Natural killer cell (primary cell): ENCODE measurements at regions not wholly inside any gene's neighbourhood (a gene's known extent, or its start where the extent isn't known, plus 50 kb on each side); places are given as distances from the start of the nearest gene placed in this dataset.

Experiments
- ATAC-seq, 3 donors: fragments of 150-1000 bp in 2 of 3; fragments of 200-7000 bp in 1 of 3; cut with Tn5 transposase; 1 replicate in 1 of 3; 2 replicates in 2 of 3; pipeline ENCODE4 v1.10.0; 2021; ENCODE audit warnings: mild to moderate bottlenecking in 2 of 3, moderate library complexity in 2 of 3
- DNase-seq, 2 donors: peaks; one replicate each; pipeline versions ENCODE4 v3.0.0 to v3.0.0-alpha.2; 2013 to 2021; ENCODE audit warnings: mixed read lengths in 1 of 2
- H3K27ac ChIP-seq: one replicate; pipeline ENCODE4 v1.5.1; 2013; ENCODE audit warnings: mild to moderate bottlenecking, low read length
- H3K27me3 ChIP-seq: one replicate; pipeline ENCODE4 v1.6.1; 2013; ENCODE audit warnings: low read length; ENCODE audit not compliant: control insufficient read depth, insufficient read depth
- H3K36me3 ChIP-seq: one replicate; pipeline ENCODE4 v1.6.1; 2013; ENCODE audit warnings: low read length; ENCODE audit not compliant: control insufficient read depth, insufficient read depth
- H3K4me1 ChIP-seq: one replicate; pipeline ENCODE4 v1.6.1; 2013; ENCODE audit warnings: low read length; ENCODE audit not compliant: control insufficient read depth, insufficient read depth
- H3K4me3 ChIP-seq: one replicate; pipeline ENCODE4 v1.5.1; 2013; ENCODE audit warnings: low read length
- H3K9me3 ChIP-seq: one replicate; pipeline ENCODE4 v1.6.1; 2013; ENCODE audit warnings: low read length; ENCODE audit not compliant: control insufficient read depth, insufficient read depth
- H3K27ac Mint-ChIP-seq, 2 donors: one replicate each; pipeline ENCODE4 v1.8.0; 2022; ENCODE audit warnings: mild to moderate bottlenecking in 2 of 2, mixed read lengths in 2 of 2, moderate library complexity in 1 of 2
- H3K27me3 Mint-ChIP-seq, 2 donors: one replicate each; pipeline ENCODE4 v1.8.0; 2022; ENCODE audit warnings: low read depth in 2 of 2, mixed read lengths in 2 of 2
- H3K36me3 Mint-ChIP-seq: one replicate; pipeline ENCODE4 v1.8.0; 2022; ENCODE audit warnings: mixed read lengths
- H3K4me1 Mint-ChIP-seq, 2 donors: one replicate each; pipeline ENCODE4 v1.8.0; 2022; ENCODE audit warnings: mixed read lengths in 2 of 2
- H3K4me3 Mint-ChIP-seq: one replicate; pipeline ENCODE4 v1.8.0; 2022; ENCODE audit warnings: mild to moderate bottlenecking, moderate library complexity, mixed read lengths
- H3K9me3 Mint-ChIP-seq, 2 donors: one replicate each; pipeline ENCODE4 v1.8.0; 2022; ENCODE audit warnings: mixed read lengths in 2 of 2
- WGBS: methylation state at CpG from one replicate; pipeline ENCODE4 v1.1.7; 2013; ENCODE audit warnings: missing lambda C conversion rate; ENCODE audit not compliant: insufficient coverage; 5-methylcytosine and 5-hydroxymethylcytosine counted together
- intact Hi-C: fragments of 100-400 bp; cut with micrococcal nuclease; formaldehyde crosslinking; loops from one replicate; pipeline ENCODE4 v1.14.2; 2022
- TF ChIP-seq, protein P1 (sequence below): fragments of 200-600 bp; IDR thresholded peaks from one replicate; pipeline ENCODE4 v1.8.0; 2022; ENCODE audit warnings: antibody characterized with exemption

DNA sequence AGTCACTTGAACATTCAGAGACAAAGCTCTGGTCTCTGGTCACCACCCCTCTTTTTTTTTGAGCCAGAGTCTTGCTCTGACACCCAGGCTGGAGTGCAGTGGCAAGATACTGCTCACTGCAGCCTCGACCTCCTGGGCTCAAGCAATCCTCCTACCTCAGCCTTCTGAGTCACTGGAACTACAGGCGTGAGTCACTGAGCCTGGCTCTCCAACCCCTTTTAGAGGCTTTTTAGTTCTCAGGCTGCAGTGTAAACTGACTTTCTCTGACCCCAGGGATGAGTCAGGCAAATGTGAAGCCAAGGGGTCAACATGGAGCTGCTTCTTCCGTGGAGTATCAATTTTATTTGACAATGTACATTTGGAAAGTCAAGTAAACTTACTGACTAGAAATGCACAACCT is 229.2 kb downstream of the PTTG2 start:
- ATAC-seq (no peak), DNase-seq (no peak)
- no peaks in the 10 kb centered on the region for H3K9me3 Mint-ChIP-seq
- intact Hi-C loops = no loop called here
- H3K4me1 Mint-ChIP-seq = no peaks in the 10 kb centered on the region
- Histone ChIP-seq H3K4me1 (no peaks in the 10 kb centered on the region), H3K27me3 (no peaks in the 10 kb centered on the region), H3K27ac (no peak overlapping the region), H3K36me3 (no peaks in the 10 kb centered on the region), H3K4me3 (no peak overlapping the region), H3K9me3 (no peaks in the 10 kb centered on the region)
- WGBS = 83% methylated on average over 3 of the region's 3 CpGs
- peaks cover 0 to 4% of the 10 kb centered on the region in 2 donors for H3K27me3 Mint-ChIP-seq
- H3K36me3 Mint-ChIP-seq = no peaks in the 10 kb centered on the region
- TF ChIP-seq, protein P1, sequence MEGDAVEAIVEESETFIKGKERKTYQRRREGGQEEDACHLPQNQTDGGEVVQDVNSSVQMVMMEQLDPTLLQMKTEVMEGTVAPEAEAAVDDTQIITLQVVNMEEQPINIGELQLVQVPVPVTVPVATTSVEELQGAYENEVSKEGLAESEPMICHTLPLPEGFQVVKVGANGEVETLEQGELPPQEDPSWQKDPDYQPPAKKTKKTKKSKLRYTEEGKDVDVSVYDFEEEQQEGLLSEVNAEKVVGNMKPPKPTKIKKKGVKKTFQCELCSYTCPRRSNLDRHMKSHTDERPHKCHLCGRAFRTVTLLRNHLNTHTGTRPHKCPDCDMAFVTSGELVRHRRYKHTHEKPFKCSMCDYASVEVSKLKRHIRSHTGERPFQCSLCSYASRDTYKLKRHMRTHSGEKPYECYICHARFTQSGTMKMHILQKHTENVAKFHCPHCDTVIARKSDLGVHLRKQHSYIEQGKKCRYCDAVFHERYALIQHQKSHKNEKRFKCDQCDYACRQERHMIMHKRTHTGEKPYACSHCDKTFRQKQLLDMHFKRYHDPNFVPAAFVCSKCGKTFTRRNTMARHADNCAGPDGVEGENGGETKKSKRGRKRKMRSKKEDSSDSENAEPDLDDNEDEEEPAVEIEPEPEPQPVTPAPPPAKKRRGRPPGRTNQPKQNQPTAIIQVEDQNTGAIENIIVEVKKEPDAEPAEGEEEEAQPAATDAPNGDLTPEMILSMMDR = no peak
- H3K27ac Mint-ChIP-seq = no peak overlapping the region
- no peak overlapping the region for H3K4me3 Mint-ChIP-seq

DNA sequence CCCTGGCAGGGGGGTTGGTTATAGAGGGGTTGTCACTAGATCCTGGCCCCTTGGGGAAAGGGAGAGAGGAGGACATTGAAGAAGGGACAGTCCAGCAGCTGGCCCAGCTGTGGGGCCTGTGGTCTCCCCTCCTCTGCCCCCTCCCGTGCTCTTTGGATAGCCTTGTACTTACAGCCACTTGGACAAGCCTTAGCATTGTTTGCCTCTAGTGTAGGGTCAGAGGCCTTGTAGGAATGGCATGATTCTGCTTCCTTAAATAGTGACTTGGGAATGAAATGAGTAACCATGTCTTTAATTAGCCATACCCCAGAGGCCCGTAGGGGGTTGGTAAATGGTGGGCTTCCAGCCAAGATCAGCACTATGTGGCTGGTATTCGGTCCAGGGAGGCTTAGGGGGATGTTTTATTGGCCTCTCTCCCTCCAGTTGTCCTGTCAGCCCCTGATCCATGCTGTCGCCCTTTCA is 230.6 kb downstream of the PTTG2 start:
- no peak overlapping the region for H3K27ac ChIP-seq
- TF ChIP-seq, protein P1 = no peak
- intact Hi-C loops = no loop called here
- ATAC-seq (no peak), DNase-seq (no peak)
- peaks cover 0 to 8% of the 10 kb centered on the region in 2 donors for H3K27me3 Mint-ChIP-seq
- no peaks in the 10 kb centered on the region for H3K36me3 ChIP-seq
- H3K4me1 ChIP-seq = no peaks in the 10 kb centered on the region
- H3K4me3 Mint-ChIP-seq = no peak overlapping the region
- no peaks in the 10 kb centered on the region for H3K9me3 Mint-ChIP-seq
- no peaks in the 10 kb centered on the region for H3K4me1 Mint-ChIP-seq
- no peaks in the 10 kb centered on the region for H3K27me3 ChIP-seq
- WGBS = 83% methylated on average over 4 of the region's 4 CpGs
- H3K27ac Mint-ChIP-seq = no peak overlapping the region
- H3K4me3 ChIP-seq = no peak overlapping the region
- no peaks in the 10 kb centered on the region for H3K9me3 ChIP-seq
- no peaks in the 10 kb centered on the region for H3K36me3 Mint-ChIP-seq

DNA sequence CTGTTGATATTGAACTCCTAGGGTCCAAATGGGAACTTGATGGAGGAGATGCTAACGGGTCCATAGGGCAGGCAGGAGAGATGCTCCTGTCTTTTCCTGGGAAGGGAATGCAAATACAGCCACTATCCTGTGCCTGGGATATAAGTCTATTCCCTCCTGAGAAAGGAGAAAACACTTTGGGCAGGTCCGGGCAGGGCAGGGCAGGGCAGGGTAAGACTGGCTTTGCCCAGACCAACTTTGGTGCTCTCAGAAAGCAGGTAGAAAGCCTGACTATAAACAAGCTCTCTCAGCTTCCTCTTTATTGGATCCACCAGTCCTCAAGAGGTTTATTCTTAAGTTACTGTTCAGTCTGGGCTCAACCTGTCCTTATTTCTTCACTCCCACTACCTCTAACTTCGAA is 232.3 kb downstream of the PTTG2 start:
- no peaks in the 10 kb centered on the region for H3K9me3 ChIP-seq
- H3K36me3 ChIP-seq = no peaks in the 10 kb centered on the region
- no peak overlapping the region for H3K27ac ChIP-seq
- Mint-ChIP-seq H3K27me3 (peaks cover 0 to 8% of the 10 kb centered on the region in 2 donors), H3K9me3 (no peaks in the 10 kb centered on the region), H3K4me3 (no peak overlapping the region), H3K27ac (no peak overlapping the region), H3K36me3 (no peaks in the 10 kb centered on the region), H3K4me1 (no peaks in the 10 kb centered on the region)
- no peak overlapping the region for H3K4me3 ChIP-seq
- intact Hi-C loops = no loop called here
- no peaks in the 10 kb centered on the region for H3K27me3 ChIP-seq
- DNase-seq (no peak), ATAC-seq (no peak)
- H3K4me1 ChIP-seq = no peaks in the 10 kb centered on the region
- WGBS = 87% methylated on average over 2 of the region's 3 CpGs
- TF ChIP-seq, protein P1 = no peak

DNA sequence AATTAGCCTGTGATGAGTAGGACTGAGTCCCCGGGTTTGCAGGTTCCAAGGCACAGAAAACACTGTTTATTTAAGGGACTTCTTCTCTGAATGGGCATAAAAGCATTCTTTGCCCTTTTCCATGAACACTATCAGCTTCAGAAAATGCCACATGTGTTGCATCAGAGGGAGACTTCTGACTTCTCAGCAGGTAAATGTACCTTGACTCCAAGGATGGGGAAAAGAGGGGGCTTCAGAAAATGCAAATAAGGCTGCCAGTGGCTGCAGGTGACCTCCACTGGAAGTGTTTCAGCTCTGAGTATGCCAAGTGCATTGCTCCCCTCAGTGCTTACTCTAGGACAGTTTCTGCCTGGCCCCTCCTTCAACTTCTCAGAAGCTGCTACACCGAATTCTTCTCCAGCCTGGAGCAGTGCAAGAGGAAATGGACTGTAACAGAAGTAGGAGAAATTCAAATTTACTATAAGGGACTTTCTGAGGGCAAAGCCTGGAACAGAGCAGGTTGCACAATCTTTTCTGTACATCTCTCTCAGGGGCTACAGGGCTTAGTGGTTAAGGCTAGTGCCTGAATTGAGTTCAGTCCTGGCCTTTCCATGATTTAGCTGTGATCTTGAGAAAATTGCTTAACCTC is 233.2 kb downstream of the PTTG2 start:
- DNase-seq = no peak
- H3K4me3 ChIP-seq = no peak overlapping the region
- intact Hi-C loops = no loop called here
- WGBS = 88% methylated on average over 1 of the region's 2 CpGs
- H3K4me3 Mint-ChIP-seq = no peak overlapping the region
- H3K4me1 ChIP-seq = no peaks in the 10 kb centered on the region
- no peaks in the 10 kb centered on the region for H3K9me3 ChIP-seq
- no peak for ATAC-seq
- no peak overlapping the region for H3K27ac Mint-ChIP-seq
- H3K27me3 Mint-ChIP-seq = peaks cover 0 to 8% of the 10 kb centered on the region in 2 donors
- no peaks in the 10 kb centered on the region for H3K27me3 ChIP-seq
- H3K4me1 Mint-ChIP-seq = no peaks in the 10 kb centered on the region
- H3K9me3 Mint-ChIP-seq = no peaks in the 10 kb centered on the region
- TF ChIP-seq, protein P1 = no peak
- no peaks in the 10 kb centered on the region for H3K36me3 ChIP-seq
- no peak overlapping the region for H3K27ac ChIP-seq
- H3K36me3 Mint-ChIP-seq = no peaks in the 10 kb centered on the region
